Right lobe of liver (tissue), 4 donors: ENCODE measurements at regions not wholly inside any gene's neighbourhood (a gene's known extent, or its start where the extent isn't known, plus 50 kb on each side); places are given as distances from the start of the nearest gene placed in this dataset.

ENCODE experiments used
- CTCF ChIP-seq, 4 donors: fragments of 200-600 bp in 3 of 4; fragments of 450-650 bp in 1 of 4; IDR thresholded peaks; one replicate each; pipeline versions ENCODE4 v1.5.1 to v1.8.0; 2016 to 2022; ENCODE audit warnings: antibody characterized with exemption in 4 of 4, mild to moderate bottlenecking in 2 of 4
- POLR2A ChIP-seq: fragments of 450-650 bp; IDR thresholded peaks from one replicate; pipeline ENCODE4 v1.6.1; 2017; ENCODE audit warnings: antibody characterized with exemption, mild to moderate bottlenecking
- donor health status: DM: no; HTN: no; CAD: no.
- donor health status: DM: no; HTN: no; CAD: no.
- donor health status: DM: no; HTN: yes; CAD: no.

DNA sequence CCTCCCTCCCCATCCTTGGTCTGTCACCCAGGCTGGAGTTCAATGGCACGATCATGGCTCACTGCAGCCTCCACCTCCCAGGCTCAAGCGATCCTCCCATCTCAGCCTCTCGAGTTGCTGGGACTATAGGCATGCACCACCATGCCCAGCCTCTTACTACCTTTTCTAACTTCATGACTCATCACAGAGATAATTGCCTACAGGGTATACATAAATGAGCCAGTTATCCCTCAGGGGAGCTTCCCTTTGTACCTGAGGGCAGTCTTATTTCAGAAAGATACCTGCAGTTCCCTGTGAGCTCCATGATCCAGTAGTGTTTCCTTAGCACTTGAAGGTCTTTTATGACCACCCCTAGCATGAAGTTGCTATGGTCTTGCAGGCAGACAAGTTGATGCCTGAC, 94.2 kb upstream of the DNAJC1 start:
- TF ChIP-seq CTCF (IDR thresholded peaks at IDR 0.05), result no peak
- TF ChIP-seq POLR2A, result no peak
